ENCODE measurements at regions not wholly inside any gene's neighbourhood (a gene's known extent, or its start where the extent isn't known, plus 50 kb on each side); places are given as distances from the start of the nearest gene placed in this dataset.

- DNase-seq (ENCODE audit: low read depth): no peak
Observed at GRCh38 chr18:22114526-22115321, 54.7 kb upstream of the GATA6 start.

GRCh38 chr18:22115573-22115972, 53.8 kb upstream of the GATA6 start:
- no peak for DNase-seq (ENCODE audit: low read depth)
